ENCODE measurements at regions not wholly inside any gene's neighbourhood (a gene's known extent, or its start where the extent isn't known, plus 50 kb on each side); places are given as distances from the start of the nearest gene placed in this dataset.

DNA sequence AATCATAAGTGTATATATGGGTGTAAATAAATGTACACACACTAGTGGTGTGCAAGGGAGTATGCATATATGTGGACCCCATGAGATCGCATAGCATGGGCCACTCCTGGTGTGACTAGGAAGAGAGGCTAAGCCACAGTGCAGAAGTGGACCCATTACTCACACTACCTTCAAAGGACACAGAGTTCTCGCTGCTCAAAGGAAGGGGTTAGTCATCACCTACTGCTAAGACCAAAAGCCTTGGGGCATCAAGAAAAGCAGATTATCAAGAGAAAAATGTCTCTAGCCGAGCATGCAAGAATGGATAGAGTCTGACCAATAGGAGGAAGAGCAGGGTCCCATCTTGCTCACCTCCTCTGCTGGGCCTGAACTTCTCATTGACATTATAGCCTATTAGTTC, 195.5 kb downstream of the MAFB start:
- TF ChIP-seq, protein P1, sequence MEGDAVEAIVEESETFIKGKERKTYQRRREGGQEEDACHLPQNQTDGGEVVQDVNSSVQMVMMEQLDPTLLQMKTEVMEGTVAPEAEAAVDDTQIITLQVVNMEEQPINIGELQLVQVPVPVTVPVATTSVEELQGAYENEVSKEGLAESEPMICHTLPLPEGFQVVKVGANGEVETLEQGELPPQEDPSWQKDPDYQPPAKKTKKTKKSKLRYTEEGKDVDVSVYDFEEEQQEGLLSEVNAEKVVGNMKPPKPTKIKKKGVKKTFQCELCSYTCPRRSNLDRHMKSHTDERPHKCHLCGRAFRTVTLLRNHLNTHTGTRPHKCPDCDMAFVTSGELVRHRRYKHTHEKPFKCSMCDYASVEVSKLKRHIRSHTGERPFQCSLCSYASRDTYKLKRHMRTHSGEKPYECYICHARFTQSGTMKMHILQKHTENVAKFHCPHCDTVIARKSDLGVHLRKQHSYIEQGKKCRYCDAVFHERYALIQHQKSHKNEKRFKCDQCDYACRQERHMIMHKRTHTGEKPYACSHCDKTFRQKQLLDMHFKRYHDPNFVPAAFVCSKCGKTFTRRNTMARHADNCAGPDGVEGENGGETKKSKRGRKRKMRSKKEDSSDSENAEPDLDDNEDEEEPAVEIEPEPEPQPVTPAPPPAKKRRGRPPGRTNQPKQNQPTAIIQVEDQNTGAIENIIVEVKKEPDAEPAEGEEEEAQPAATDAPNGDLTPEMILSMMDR (IDR thresholded peaks at IDR 0.05): no peak
- TF ChIP-seq POLR2A (IDR thresholded peaks at IDR 0.05): no peak
